GM21360 (cell line): ENCODE measurements at regions not wholly inside any gene's neighbourhood (a gene's known extent, or its start where the extent isn't known, plus 50 kb on each side); places are given as distances from the start of the nearest gene placed in this dataset.

Experiments
- ATAC-seq: cut with Tn5 transposase; IDR thresholded peaks from one replicate; pipeline ENCODE4 v1.9.1; 2021; ENCODE audit warnings: mild to moderate bottlenecking, moderate library complexity; ENCODE audit not compliant: unreplicated experiment

GRCh38 chr12:124184456-124184855, 110.4 kb upstream of the RFLNA start:
- no peak for ATAC-seq

GRCh38 chr12:124185971-124186686, 108.8 kb upstream of the RFLNA start:
- no peak for ATAC-seq

GRCh38 chr12:124188084-124188483, 106.8 kb upstream of the RFLNA start:
- ATAC-seq, result no peak

- no peak for ATAC-seq
Observed at GRCh38 chr12:124188561-124189405, 106.1 kb upstream of the RFLNA start.

GRCh38 chr12:124190312-124191023, 104.4 kb upstream of the RFLNA start:
- no peak for ATAC-seq

- ATAC-seq, result no peak
Observed at GRCh38 chr12:124191024-124191359, 103.9 kb upstream of the RFLNA start.

- ATAC-seq, result no peak
Observed at GRCh38 chr12:124191966-124192365, 102.9 kb upstream of the RFLNA start.

- no peak for ATAC-seq
Observed at GRCh38 chr12:124194264-124194892, 100.5 kb upstream of the RFLNA start.

GRCh38 chr12:124194893-124195566, 99.9 kb upstream of the RFLNA start:
- ATAC-seq, result no peak

GRCh38 chr12:124195567-124195942, 99.3 kb upstream of the RFLNA start:
- ATAC-seq, result no peak

GRCh38 chr12:124196236-124196635, 98.7 kb upstream of the RFLNA start:
- no peak for ATAC-seq

GRCh38 chr12:124201248-124201647, 93.6 kb upstream of the RFLNA start:
- no peak for ATAC-seq

GRCh38 chr12:124203176-124203575, 91.7 kb upstream of the RFLNA start:
- ATAC-seq, result no peak

GRCh38 chr12:124205405-124205804, 89.5 kb upstream of the RFLNA start:
- ATAC-seq, result no peak

GRCh38 chr12:124207049-124207448, 87.8 kb upstream of the RFLNA start:
- no peak for ATAC-seq

- no peak for ATAC-seq
Observed at GRCh38 chr12:124207617-124208016, 87.3 kb upstream of the RFLNA start.

- no peak for ATAC-seq
Observed at GRCh38 chr12:124208489-124208888, 86.4 kb upstream of the RFLNA start.

- ATAC-seq, result no peak
Observed at GRCh38 chr12:124210991-124211577, 83.8 kb upstream of the RFLNA start.

GRCh38 chr12:124211753-124212152, 83.1 kb upstream of the RFLNA start:
- no peak for ATAC-seq

- no peak for ATAC-seq
Observed at GRCh38 chr12:124213666-124214347, 81.1 kb upstream of the RFLNA start.
